PC-3 (cell line): ENCODE measurements at regions not wholly inside any gene's neighbourhood (a gene's known extent, or its start where the extent isn't known, plus 50 kb on each side); places are given as distances from the start of the nearest gene placed in this dataset.

Source experiments
- CTCF ChIP-seq: fragments of 300-600 bp; sonication (generic); conservative IDR thresholded peaks from 2 replicates; pipeline ENCODE4 v1.5.1; 2017; ENCODE audit warnings: antibody characterized with exemption, low read depth, mild to moderate bottlenecking, low read length
- EZH2 ChIP-seq: fragments of 300-600 bp; sonication (generic); IDR thresholded peaks from one replicate; pipeline ENCODE4 v1.6.1; 2017; ENCODE audit warnings: antibody characterized with exemption, mild to moderate bottlenecking, low read length; ENCODE audit not compliant: unreplicated experiment
- EZH2phosphoT487 ChIP-seq: fragments of 300-600 bp; sonication (generic); IDR thresholded peaks from 2 replicates; pipeline ENCODE4 v1.6.1; 2018; ENCODE audit warnings: mild to moderate bottlenecking, antibody characterized with exemption, low read length, borderline replicate concordance

DNA sequence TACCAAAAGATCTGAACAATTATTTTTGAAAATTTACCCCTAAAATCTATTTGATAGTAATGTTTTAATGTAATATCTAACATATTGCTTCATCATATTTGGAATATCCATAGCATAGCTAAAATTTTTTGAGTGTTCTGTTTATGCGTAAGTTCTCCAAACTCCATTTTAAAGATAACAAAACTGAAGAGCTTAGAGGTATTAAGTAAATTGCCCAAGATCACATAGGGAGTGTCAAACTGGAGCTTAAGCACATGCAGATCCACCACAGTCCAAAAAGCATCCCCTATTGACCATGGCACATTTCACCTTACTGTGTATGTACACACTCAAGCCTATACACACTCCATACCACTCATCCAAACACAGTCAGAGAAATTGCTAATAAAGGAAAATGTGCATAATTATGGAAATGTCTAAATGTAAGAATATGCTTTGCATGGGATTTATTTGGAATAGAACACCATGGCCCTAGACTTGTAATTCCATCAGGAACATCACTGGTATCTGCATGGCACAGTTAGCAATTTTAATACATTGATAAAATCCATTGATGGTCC lies 85.2 kb upstream of the TGFBR2 start:
- TF ChIP-seq CTCF (no peak), EZH2 (no peak), EZH2phosphoT487 (no peak)
